ENCODE measurements at regions not wholly inside any gene's neighbourhood (a gene's known extent, or its start where the extent isn't known, plus 50 kb on each side); places are given as distances from the start of the nearest gene placed in this dataset.

DNA sequence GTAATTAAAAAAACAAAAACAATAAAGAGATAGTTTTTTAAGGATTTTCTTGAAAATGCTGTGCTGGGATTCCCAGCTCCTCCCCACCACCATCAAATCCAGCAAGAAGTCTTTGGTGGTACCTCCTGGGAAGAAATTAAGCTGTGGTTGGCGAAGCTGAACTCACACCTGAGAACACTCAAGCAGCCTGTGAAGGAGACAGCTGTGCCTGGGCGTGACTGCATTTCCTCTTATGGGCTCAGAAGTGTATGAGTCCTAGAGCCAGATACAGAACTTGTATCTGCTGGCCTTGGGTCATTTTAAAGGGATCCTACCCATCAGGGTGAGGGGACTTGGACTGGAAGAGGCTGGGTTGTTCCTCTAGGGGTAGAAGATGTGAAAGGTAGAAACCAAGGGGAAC is 561.2 kb upstream of the SGCD start:
- no peak overlapping the region for H3K4me3 ChIP-seq (ENCODE audit: low read depth, low read length)
- DNase-seq (ENCODE audit: low read depth): no peak
- TF ChIP-seq, protein P1, sequence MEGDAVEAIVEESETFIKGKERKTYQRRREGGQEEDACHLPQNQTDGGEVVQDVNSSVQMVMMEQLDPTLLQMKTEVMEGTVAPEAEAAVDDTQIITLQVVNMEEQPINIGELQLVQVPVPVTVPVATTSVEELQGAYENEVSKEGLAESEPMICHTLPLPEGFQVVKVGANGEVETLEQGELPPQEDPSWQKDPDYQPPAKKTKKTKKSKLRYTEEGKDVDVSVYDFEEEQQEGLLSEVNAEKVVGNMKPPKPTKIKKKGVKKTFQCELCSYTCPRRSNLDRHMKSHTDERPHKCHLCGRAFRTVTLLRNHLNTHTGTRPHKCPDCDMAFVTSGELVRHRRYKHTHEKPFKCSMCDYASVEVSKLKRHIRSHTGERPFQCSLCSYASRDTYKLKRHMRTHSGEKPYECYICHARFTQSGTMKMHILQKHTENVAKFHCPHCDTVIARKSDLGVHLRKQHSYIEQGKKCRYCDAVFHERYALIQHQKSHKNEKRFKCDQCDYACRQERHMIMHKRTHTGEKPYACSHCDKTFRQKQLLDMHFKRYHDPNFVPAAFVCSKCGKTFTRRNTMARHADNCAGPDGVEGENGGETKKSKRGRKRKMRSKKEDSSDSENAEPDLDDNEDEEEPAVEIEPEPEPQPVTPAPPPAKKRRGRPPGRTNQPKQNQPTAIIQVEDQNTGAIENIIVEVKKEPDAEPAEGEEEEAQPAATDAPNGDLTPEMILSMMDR (conservative IDR thresholded peaks at IDR 0.05; ENCODE audit: low read depth, low read length): no peak

DNA sequence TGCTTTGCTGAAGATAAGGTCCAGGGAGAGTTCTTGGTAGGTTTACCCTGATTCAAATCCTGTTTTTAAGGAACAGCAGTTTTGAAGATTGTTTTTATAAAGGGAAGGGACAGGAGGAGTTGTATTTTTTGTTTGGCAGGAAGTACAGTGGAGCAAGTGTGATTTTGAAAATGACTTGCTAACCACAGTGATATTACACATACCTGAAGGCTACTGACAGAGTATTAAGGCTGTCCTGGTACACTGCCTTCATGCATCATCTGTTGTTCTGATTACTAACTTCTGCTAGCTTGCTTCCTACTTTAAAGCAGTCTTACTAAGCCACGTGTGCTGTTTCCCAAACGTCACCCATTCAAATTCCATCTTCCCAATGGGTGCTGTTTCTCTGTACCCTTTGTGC is 559.5 kb upstream of the SGCD start:
- H3K4me3 ChIP-seq (ENCODE audit: low read depth, low read length): no peak overlapping the region
- no peak for DNase-seq (ENCODE audit: low read depth)
- TF ChIP-seq, protein P1 (conservative IDR thresholded peaks at IDR 0.05; ENCODE audit: low read depth, low read length): no peak

DNA sequence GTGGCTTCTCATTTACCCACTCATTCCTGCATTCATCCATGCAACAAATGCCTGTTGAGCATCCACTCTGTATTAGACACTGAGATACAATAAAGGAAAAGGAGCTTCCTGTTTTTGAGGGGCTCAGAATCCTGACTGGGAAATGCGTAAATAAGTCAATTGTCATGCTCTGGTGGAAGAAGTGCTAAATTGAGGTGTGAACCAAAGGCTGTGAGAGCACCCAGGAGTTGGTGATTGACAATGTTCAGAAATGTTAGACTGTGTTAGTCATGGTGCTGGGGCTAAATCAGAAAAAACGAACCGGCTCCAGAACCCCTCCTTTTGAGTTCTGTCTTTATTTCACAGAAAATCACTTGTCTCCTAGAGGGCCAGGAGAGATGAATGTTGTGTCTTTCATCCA is 558.6 kb upstream of the SGCD start:
- no peak for DNase-seq (ENCODE audit: low read depth)
- no peak overlapping the region for H3K4me3 ChIP-seq (ENCODE audit: low read depth, low read length)
- TF ChIP-seq, protein P1 (conservative IDR thresholded peaks at IDR 0.05; ENCODE audit: low read depth, low read length): no peak

DNA sequence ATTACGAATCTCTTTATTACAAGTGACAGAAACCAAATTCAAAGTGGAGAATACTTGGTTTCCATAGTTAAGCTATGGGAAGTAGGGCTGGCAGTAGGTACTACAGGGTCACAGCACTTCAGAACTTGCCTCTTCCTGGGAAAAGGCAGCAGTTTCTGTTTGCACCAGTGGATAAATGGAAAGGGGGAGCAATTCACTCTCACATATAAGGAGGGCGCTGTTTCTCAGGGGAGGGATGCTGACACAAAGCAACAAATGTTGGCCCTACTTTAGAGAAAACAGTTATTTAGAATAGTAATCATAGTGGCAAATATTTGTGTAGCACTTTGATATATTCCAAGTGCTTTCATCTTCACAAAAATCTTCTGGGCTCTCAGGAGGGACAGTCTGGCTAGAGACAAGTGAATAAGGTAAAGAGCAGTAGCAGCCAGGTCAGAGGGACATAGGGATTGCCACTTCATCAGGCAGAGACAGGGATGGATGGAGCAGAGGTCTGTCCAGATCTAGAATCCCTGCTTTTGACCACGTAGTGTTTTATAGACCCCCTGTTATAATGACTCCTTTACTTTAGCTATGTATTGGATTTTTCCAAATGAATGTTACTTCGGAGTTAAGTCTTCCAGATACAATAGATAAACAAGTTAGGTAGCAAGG is 554.8 kb upstream of the SGCD start:
- no peak for DNase-seq (ENCODE audit: low read depth)
- H3K4me3 ChIP-seq (ENCODE audit: low read depth, low read length): no peak overlapping the region

DNA sequence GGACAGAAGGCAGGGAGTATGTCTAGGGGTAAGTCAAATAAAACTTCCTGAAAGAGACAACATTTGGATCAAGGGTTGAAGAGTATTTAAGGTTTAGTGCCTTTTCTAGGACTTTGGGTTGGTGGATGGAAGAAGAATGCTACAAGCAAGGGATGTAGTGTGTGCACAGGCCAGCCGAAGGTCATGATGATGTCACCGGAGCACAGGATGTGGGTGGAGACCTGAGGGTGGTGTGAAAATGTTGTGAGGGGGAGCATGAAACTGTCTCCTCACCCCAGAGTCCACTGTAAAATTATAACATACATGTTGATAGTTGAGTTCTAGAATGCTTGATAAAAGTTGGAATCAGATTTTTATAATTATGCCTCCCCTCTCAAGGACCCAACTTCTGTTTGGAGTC is 553.3 kb upstream of the SGCD start:
- TF ChIP-seq, protein P1 (conservative IDR thresholded peaks at IDR 0.05; ENCODE audit: low read depth, low read length): no peak
- no peak for DNase-seq (ENCODE audit: low read depth)
- no peak overlapping the region for H3K4me3 ChIP-seq (ENCODE audit: low read depth, low read length)

More for the DNA sequence above, 554.8 kb upstream of the SGCD start:
- TF ChIP-seq, protein P1 (conservative IDR thresholded peaks at IDR 0.05; ENCODE audit: low read depth, low read length): no peak

DNA sequence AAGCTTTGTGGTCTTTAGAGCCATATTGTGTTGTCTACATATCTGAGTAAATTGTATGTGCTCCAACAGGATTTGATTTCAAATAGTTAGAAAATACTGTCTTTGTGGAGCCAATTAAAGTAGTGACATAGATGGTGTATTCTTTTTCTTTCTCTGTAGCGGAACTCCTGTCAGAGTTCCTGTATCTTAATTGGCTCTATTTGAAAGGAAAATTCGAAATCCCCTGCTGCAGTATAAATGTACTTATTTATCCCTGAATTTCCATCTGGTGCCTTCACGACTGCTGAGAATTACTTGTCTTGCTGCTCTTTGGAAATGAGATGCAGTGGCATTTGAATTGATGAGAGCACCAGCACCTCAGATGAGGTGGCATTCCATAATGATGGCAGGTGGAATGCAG is 546.7 kb upstream of the SGCD start:
- no peak overlapping the region for H3K4me3 ChIP-seq (ENCODE audit: low read depth, low read length)
- no peak for DNase-seq (ENCODE audit: low read depth)
- TF ChIP-seq, protein P1 (conservative IDR thresholded peaks at IDR 0.05; ENCODE audit: low read depth, low read length): no peak

DNA sequence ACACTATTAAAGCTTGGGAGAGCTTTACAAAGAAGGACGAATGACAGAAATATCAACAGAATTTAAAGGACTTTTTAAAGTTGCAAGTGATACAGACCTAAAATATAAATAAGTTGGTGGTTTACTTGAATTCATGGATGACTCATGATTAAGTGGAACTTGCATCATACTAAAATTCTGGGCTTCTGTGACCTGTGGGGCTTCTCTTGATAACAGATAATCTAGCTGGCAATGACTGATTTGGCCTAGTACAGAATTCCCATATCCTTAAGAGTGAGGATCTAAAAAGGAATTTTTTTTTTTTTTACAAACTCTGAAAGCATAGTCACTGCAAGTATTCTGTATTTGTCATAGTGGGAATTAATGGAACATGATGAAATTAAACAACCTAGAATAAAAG is 543.7 kb upstream of the SGCD start:
- H3K4me3 ChIP-seq (ENCODE audit: low read depth, low read length): no peak overlapping the region
- no peak for DNase-seq (ENCODE audit: low read depth)
- TF ChIP-seq, protein P1 (conservative IDR thresholded peaks at IDR 0.05; ENCODE audit: low read depth, low read length): no peak
